Stomach (tissue), 8 donors: ENCODE measurements at regions not wholly inside any gene's neighbourhood (a gene's known extent, or its start where the extent isn't known, plus 50 kb on each side); places are given as distances from the start of the nearest gene placed in this dataset.

Experiments
- DNase-seq, 2 donors: peaks; one replicate each; pipeline versions ENCODE4 v3.0.0 to v3.0.0-alpha.2; 2013 to 2019
- H3K27ac ChIP-seq, 5 donors: fragments of 200-600 bp in 4 of 5; sonication (generic) in 4 of 5; one replicate each; pipeline ENCODE4 v1.5.1; 2013 to 2019; ENCODE audit warnings: mild to moderate bottlenecking in 1 of 5, moderate library complexity in 1 of 5
- H3K27me3 ChIP-seq, 3 donors: fragments of 200-600 bp; sonication (generic); one replicate each; pipeline ENCODE4 v1.5.1; 2017 to 2019; ENCODE audit warnings: mixed run types in 1 of 3
- H3K36me3 ChIP-seq, 4 donors: fragments of 200-600 bp; sonication (generic); 1 replicate in 3 of 4; 2 replicates in 1 of 4; pipeline ENCODE4 v1.5.1; 2016 to 2019
- H3K4me1 ChIP-seq, 4 donors: fragments of 200-600 bp; sonication (generic); one replicate each; pipeline ENCODE4 v1.5.1; 2016 to 2019
- H3K4me3 ChIP-seq, 4 donors: fragments of 200-600 bp; sonication (generic) in 3 of 4; one replicate each; pipeline ENCODE4 v1.5.1; 2016 to 2019; ENCODE audit warnings: mild to moderate bottlenecking in 1 of 4
- H3K9me3 ChIP-seq, 4 donors: fragments of 200-600 bp; sonication (generic); one replicate each; pipeline ENCODE4 v1.5.1; 2016 to 2019
- EP300 ChIP-seq: sonication (generic); formaldehyde crosslinking; IDR thresholded peaks from one replicate; pipeline ENCODE4 v1.6.1; 2017; ENCODE audit warnings: antibody characterized with exemption
- POLR2A ChIP-seq, 4 donors: fragments of 450-650 bp; IDR thresholded peaks; one replicate each; pipeline ENCODE4 v1.6.1; 2016; ENCODE audit warnings: antibody characterized with exemption in 4 of 4, control low read depth in 2 of 4, mild to moderate bottlenecking in 1 of 4, moderate library complexity in 1 of 4
- POLR2AphosphoS5 ChIP-seq, 3 donors: sonication (generic); formaldehyde crosslinking; IDR thresholded peaks; one replicate each; pipeline ENCODE4 v1.6.1; 2016; ENCODE audit warnings: antibody characterized with exemption in 3 of 3
- WGBS, 5 donors: extraction: QIAGEN DNeasy Blood & Tissue Kit in 3 of 5; methylation state at CpG; one replicate each; pipeline versions ENCODE4 v1.1.5 to v1.1.7; 2013 to 2018; 5-methylcytosine and 5-hydroxymethylcytosine counted together
- intact Hi-C: fragments of 100-400 bp; cut with DNase I; formaldehyde crosslinking; loops from one replicate; pipeline ENCODE4 v1.15.1; 2023; ENCODE audit warnings: low total_unique reads
- TF ChIP-seq, protein P1 (sequence below), 7 experiments: fragments of 450-650 bp in 4 of 7; fragments of 200-600 bp in 3 of 7; sonication (generic) in 3 of 7; IDR thresholded peaks; one replicate each; pipeline ENCODE4 v1.5.1; 2016 to 2019; ENCODE audit warnings: antibody characterized with exemption in 7 of 7, control low read depth in 2 of 7, mild to moderate bottlenecking in 1 of 7
- donor health status: healthy with polysubstance abuse.
- donor health status: Bipolar disorder and iron deficiency.
- donor health status: healthy.

DNA sequence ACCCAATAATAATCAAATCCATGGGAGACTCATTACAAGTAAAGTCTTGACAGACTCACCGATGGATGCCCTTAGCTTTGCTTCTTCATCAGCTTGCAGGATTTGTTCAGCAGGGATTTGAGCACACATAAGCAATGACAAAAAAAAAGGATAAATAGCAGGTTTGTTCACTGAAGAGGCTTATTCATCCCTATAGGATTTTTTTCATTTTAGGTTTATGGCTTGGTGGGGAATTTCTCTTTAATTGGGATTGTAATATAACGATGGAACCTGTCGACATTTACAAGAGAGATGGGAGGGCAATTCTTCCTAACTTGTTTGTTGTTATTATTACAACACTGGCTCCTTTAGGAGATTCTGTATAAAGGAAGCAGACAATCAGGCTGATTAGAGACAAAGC lies 649.1 kb upstream of the PLXNA2 start:
- intact Hi-C loops = no loop called here

DNA sequence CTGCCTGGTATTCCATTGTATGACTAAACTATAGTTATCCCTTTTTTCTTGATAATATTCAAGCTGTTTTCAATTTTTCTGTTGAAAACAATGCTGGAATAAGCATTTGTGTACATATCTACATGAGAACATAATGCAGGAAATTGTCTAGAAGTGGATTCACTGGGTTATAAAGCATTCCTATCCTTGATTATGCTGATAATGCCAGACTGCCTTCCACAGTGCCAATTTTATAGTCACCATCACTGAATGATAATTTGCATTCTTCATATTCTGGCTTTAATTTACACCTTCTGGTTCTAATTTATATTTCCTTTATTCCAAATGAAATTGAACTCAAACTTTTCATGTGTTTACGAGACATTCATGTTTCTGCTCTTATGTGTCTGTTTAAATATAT lies 651.0 kb upstream of the PLXNA2 start:
- WGBS, 5 donors = 84 to 98% (median 93%) methylated on average over 1 of the region's 1 CpG
- TF ChIP-seq POLR2AphosphoS5 (IDR thresholded peaks at IDR 0.05) = no peak
- no peak for TF ChIP-seq EP300
- TF ChIP-seq POLR2A (IDR thresholded peaks at IDR 0.05) = no peak
- TF ChIP-seq, protein P1, sequence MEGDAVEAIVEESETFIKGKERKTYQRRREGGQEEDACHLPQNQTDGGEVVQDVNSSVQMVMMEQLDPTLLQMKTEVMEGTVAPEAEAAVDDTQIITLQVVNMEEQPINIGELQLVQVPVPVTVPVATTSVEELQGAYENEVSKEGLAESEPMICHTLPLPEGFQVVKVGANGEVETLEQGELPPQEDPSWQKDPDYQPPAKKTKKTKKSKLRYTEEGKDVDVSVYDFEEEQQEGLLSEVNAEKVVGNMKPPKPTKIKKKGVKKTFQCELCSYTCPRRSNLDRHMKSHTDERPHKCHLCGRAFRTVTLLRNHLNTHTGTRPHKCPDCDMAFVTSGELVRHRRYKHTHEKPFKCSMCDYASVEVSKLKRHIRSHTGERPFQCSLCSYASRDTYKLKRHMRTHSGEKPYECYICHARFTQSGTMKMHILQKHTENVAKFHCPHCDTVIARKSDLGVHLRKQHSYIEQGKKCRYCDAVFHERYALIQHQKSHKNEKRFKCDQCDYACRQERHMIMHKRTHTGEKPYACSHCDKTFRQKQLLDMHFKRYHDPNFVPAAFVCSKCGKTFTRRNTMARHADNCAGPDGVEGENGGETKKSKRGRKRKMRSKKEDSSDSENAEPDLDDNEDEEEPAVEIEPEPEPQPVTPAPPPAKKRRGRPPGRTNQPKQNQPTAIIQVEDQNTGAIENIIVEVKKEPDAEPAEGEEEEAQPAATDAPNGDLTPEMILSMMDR (IDR thresholded peaks at IDR 0.05) = no peak
- Histone ChIP-seq H3K9me3 (no peaks in the 10 kb centered on the region), H3K4me1 (no peaks in the 10 kb centered on the region), H3K27ac (no peak overlapping the region), H3K36me3 (no peaks in the 10 kb centered on the region), H3K27me3 (no peaks in the 10 kb centered on the region), H3K4me3 (no peak overlapping the region)
- intact Hi-C loops = no loop called here
- no peak for DNase-seq

More for the DNA sequence above, 649.1 kb upstream of the PLXNA2 start:
- WGBS, 5 donors = 76 to 83% (median 82%) methylated on average over 3 of the region's 3 CpGs
- Histone ChIP-seq H3K36me3 (no peaks in the 10 kb centered on the region), H3K9me3 (no peaks in the 10 kb centered on the region), H3K4me3 (no peak overlapping the region), H3K27me3 (no peaks in the 10 kb centered on the region), H3K27ac (no peak overlapping the region), H3K4me1 (no peaks in the 10 kb centered on the region)
- no peak for TF ChIP-seq POLR2AphosphoS5 (IDR thresholded peaks at IDR 0.05)
- TF ChIP-seq, protein P1 (IDR thresholded peaks at IDR 0.05) = no peak
- TF ChIP-seq POLR2A (IDR thresholded peaks at IDR 0.05) = no peak
- TF ChIP-seq EP300 = no peak
- no peak for DNase-seq

DNA sequence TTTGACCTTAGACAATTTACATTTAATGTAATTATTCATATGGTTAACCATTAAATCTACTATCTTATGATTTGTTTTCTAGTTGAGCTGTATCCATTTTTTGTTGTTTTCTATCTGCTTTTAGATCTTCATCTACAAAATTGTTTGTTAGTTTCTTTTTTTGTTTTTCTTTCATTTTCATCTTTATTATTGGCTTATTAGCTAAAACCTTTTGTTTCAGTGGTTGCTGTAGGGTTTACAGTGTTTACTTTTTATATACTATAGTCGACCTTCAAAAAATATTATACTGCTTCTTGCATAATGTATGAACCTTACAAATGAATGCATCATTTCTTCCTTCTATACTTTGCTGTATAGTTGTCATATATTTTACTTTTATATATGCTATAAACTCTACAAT lies 651.6 kb upstream of the PLXNA2 start:
- WGBS, 5 donors = 60 to 80% (median 78%) methylated on average over 1 of the region's 1 CpG
- intact Hi-C loops = no loop called here
- H3K4me3 ChIP-seq = no peak overlapping the region

DNA sequence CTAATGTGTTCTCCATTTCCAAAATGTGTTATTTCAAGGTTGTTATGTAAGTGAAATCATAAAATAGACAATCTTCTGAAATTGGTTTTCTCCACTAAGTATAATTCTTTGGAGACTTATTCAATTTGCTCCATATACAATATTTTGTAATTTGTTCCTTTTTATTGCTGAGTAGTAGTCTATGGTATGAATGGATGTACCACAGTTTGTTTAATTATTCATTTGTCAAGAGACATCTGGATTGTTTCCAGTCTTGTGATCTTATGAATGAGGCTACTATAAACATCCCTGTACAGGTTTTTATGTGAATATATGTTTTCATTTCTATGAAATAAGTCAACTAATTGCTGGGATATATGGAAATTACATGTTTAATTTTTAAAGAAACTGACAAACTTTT lies 652.6 kb upstream of the PLXNA2 start:
- TF ChIP-seq POLR2AphosphoS5 (IDR thresholded peaks at IDR 0.05) (no peak), POLR2A (IDR thresholded peaks at IDR 0.05) (no peak), EP300 (no peak)
- TF ChIP-seq, protein P1 (IDR thresholded peaks at IDR 0.05) = no peak
- intact Hi-C loops = no loop called here
- Histone ChIP-seq H3K36me3 (no peaks in the 10 kb centered on the region), H3K4me3 (no peak overlapping the region), H3K4me1 (no peaks in the 10 kb centered on the region), H3K9me3 (no peaks in the 10 kb centered on the region), H3K27me3 (no peaks in the 10 kb centered on the region), H3K27ac (no peak overlapping the region)
- no peak for DNase-seq

More for the DNA sequence above, 651.6 kb upstream of the PLXNA2 start:
- no peaks in the 10 kb centered on the region for H3K27me3 ChIP-seq
- DNase-seq = no peak
- H3K27ac ChIP-seq = no peak overlapping the region
- H3K9me3 ChIP-seq = no peaks in the 10 kb centered on the region
- no peaks in the 10 kb centered on the region for H3K36me3 ChIP-seq
- TF ChIP-seq, protein P1 (IDR thresholded peaks at IDR 0.05) = no peak
- TF ChIP-seq POLR2A (IDR thresholded peaks at IDR 0.05) (no peak), EP300 (no peak), POLR2AphosphoS5 (IDR thresholded peaks at IDR 0.05) (no peak)
- H3K4me1 ChIP-seq = no peaks in the 10 kb centered on the region

DNA sequence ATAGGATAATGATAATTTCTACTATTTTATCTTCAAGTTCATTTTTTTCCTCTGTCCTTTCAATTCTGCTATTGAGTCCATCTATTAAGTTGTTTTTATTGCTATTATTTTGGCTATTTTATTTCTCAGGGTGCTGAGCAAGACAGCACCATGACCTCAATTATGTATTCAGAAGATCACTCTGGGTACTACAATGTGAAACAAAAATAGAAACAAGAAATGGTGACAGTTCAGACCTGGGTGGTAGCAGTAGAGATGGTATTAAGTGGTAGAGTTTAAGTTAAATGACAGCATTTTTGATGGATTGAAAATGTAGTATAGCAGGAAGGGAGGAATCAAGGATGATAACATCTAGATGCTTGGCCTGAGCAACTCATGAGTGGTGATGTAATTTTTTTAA lies 655.3 kb upstream of the PLXNA2 start:
- Histone ChIP-seq H3K4me1 (no peaks in the 10 kb centered on the region), H3K4me3 (no peak overlapping the region), H3K27ac (no peak overlapping the region), H3K9me3 (no peaks in the 10 kb centered on the region), H3K27me3 (no peaks in the 10 kb centered on the region), H3K36me3 (no peaks in the 10 kb centered on the region)
- TF ChIP-seq POLR2AphosphoS5 (IDR thresholded peaks at IDR 0.05) (no peak), POLR2A (IDR thresholded peaks at IDR 0.05) (no peak), EP300 (no peak)
- TF ChIP-seq, protein P1 (IDR thresholded peaks at IDR 0.05) = no peak
- no peak for DNase-seq
- intact Hi-C loops = no loop called here
